Gastrocnemius medialis (tissue), 4 donors: ENCODE measurements at regions not wholly inside any gene's neighbourhood (a gene's known extent, or its start where the extent isn't known, plus 50 kb on each side); places are given as distances from the start of the nearest gene placed in this dataset.

Experiments
- POLR2A ChIP-seq, 2 donors: fragments of 450-650 bp; IDR thresholded peaks; one replicate each; pipeline ENCODE4 v1.6.1; 2017; ENCODE audit warnings: antibody characterized with exemption in 2 of 2, mild to moderate bottlenecking in 2 of 2, moderate library complexity in 2 of 2
- TF ChIP-seq, protein P1 (sequence below), 5 experiments: fragments of 450-650 bp in 3 of 5; fragments of 200-600 bp in 2 of 5; sonication (generic) in 2 of 5; IDR thresholded peaks in 4 of 5; conservative IDR thresholded peaks in 1 of 5; 1 replicate in 4 of 5; 2 replicates in 1 of 5; pipeline ENCODE4 v1.5.1; 2016 to 2019; ENCODE audit warnings: antibody characterized with exemption in 5 of 5, mild to moderate bottlenecking in 3 of 5, moderate library complexity in 3 of 5

DNA sequence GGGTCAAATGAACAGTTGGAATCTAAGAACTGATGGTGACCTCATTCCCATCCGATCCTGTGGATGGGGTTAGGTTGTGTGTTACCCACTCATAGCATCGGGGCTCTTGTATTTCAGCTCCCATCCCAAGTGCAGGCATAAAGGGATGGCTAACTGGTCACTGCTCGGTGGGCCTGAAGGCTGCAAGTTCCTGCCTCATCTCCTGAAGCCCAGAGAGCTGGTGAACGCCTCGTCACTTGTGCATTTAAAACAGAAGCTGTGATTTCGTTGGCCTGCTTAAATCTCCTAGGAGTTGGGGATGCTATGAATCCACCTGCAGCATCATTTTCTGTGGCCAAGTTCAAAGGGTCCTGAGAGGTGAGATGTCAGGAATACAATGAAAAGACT lies 477.0 kb downstream of the TBC1D22A start:
- TF ChIP-seq, protein P1, sequence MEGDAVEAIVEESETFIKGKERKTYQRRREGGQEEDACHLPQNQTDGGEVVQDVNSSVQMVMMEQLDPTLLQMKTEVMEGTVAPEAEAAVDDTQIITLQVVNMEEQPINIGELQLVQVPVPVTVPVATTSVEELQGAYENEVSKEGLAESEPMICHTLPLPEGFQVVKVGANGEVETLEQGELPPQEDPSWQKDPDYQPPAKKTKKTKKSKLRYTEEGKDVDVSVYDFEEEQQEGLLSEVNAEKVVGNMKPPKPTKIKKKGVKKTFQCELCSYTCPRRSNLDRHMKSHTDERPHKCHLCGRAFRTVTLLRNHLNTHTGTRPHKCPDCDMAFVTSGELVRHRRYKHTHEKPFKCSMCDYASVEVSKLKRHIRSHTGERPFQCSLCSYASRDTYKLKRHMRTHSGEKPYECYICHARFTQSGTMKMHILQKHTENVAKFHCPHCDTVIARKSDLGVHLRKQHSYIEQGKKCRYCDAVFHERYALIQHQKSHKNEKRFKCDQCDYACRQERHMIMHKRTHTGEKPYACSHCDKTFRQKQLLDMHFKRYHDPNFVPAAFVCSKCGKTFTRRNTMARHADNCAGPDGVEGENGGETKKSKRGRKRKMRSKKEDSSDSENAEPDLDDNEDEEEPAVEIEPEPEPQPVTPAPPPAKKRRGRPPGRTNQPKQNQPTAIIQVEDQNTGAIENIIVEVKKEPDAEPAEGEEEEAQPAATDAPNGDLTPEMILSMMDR (IDR thresholded peaks at IDR 0.05 in 4 of 5, conservative IDR thresholded peaks at IDR 0.05 in 1 of 5): no peak
- no peak for TF ChIP-seq POLR2A (IDR thresholded peaks at IDR 0.05)
